T-cell (primary cell): ENCODE measurements at regions not wholly inside any gene's neighbourhood (a gene's known extent, or its start where the extent isn't known, plus 50 kb on each side); places are given as distances from the start of the nearest gene placed in this dataset.
A peak's percentile ranks its signal among the peaks of the same experiment; 100 is the strongest.

ENCODE experiments used
- ATAC-seq, 4 experiments: fragments of 200-7000 bp in 3 of 4; fragments of 150-1000 bp in 1 of 4; cut with Tn5 transposase; replicated peaks in 1 of 4; 1 replicate in 3 of 4; 2 replicates in 1 of 4; pipeline ENCODE4 v1.10.0; 2021; ENCODE audit warnings: moderate library complexity in 3 of 4, mild to moderate bottlenecking in 2 of 4, moderate number of reproducible peaks in 1 of 4
- CTCF ChIA-PET, 2 donors: fragments of 300-600 bp; sonication (Branson Sonifier 250); formaldehyde crosslinking; loops; one replicate each; lab custom pipeline; 2022; ENCODE audit warnings: antibody characterized with exemption in 2 of 2; lab: Charles Lee
- POLR2A ChIA-PET, 2 donors: fragments of 300-600 bp; sonication (Branson Sonifier 250); formaldehyde crosslinking; loops; one replicate each; lab custom pipeline; 2022; ENCODE audit warnings: antibody characterized with exemption in 2 of 2; lab: Charles Lee
- DNase-seq, 35 experiments: peaks; one replicate each; pipeline versions ENCODE4 v3.0.0 to v3.0.0-alpha.2; 2013 to 2023
- H3K27ac ChIP-seq: one replicate; pipeline ENCODE4 v1.5.1; 2013; ENCODE audit warnings: low read length
- H3K27me3 ChIP-seq, 2 experiments: replicated peaks in 1 of 2; 1 replicate in 1 of 2; 2 replicates in 1 of 2; pipeline versions ENCODE4 v1.6.1 to v1.7.0; 2013; ENCODE audit warnings: low read length in 1 of 2, mixed read lengths in 1 of 2; ENCODE audit not compliant: control insufficient read depth in 2 of 2, insufficient read depth in 2 of 2; ENCODE audit errors: extremely low read depth in 1 of 2
- H3K36me3 ChIP-seq, 2 donors: 1 replicate in 1 of 2; 2 replicates in 1 of 2; pipeline versions ENCODE4 v1.6.1 to v1.7.0; 2013; ENCODE audit warnings: low read length in 1 of 2; ENCODE audit not compliant: control insufficient read depth in 2 of 2, insufficient read depth in 1 of 2; ENCODE audit errors: extremely low read depth in 1 of 2
- H3K4me1 ChIP-seq, 2 experiments: 1 replicate in 1 of 2; 2 replicates in 1 of 2; pipeline versions ENCODE4 v1.6.1 to v1.7.0; 2013; ENCODE audit warnings: low read length in 2 of 2, mixed read lengths in 1 of 2; ENCODE audit not compliant: insufficient read depth in 2 of 2, control insufficient read depth in 1 of 2; ENCODE audit errors: extremely low read depth in 1 of 2
- H3K4me3 ChIP-seq, 2 donors: 1 replicate in 1 of 2; 2 replicates in 1 of 2; pipeline versions ENCODE4 v1.5.1 to v1.7.0; 2013; ENCODE audit warnings: mild to moderate bottlenecking in 2 of 2, low read length in 1 of 2, moderate library complexity in 1 of 2; ENCODE audit not compliant: control insufficient read depth in 1 of 2; ENCODE audit errors: extremely low read depth in 1 of 2
- H3K9me3 ChIP-seq: 2 replicates; pipeline ENCODE4 v1.7.0; 2013
- H3K27ac Mint-ChIP-seq, 2 donors: one replicate each; pipeline ENCODE4 v1.8.0; 2020 to 2021; ENCODE audit warnings: mild to moderate bottlenecking in 2 of 2, mixed read lengths in 2 of 2
- H3K27me3 Mint-ChIP-seq, 2 donors: one replicate each; pipeline ENCODE4 v1.8.0; 2021 to 2022; ENCODE audit warnings: mixed read lengths in 2 of 2
- H3K36me3 Mint-ChIP-seq: one replicate; pipeline ENCODE4 v1.8.0; 2021; ENCODE audit warnings: mixed read lengths
- H3K4me1 Mint-ChIP-seq, 3 donors: one replicate each; pipeline ENCODE4 v1.8.0; 2020 to 2022; ENCODE audit warnings: mixed read lengths in 3 of 3, mild to moderate bottlenecking in 1 of 3
- H3K4me3 Mint-ChIP-seq, 3 donors: one replicate each; pipeline ENCODE4 v1.8.0; 2020 to 2022; ENCODE audit warnings: mild to moderate bottlenecking in 3 of 3, mixed read lengths in 3 of 3, moderate library complexity in 3 of 3
- H3K9me3 Mint-ChIP-seq, 3 donors: one replicate each; pipeline ENCODE4 v1.8.0; 2020 to 2022; ENCODE audit warnings: mixed read lengths in 3 of 3
- WGBS: methylation state at CpG from one replicate; pipeline ENCODE4 v1.1.5; 2013; ENCODE audit warnings: missing lambda C conversion rate; ENCODE audit not compliant: insufficient coverage; 5-methylcytosine and 5-hydroxymethylcytosine counted together

DNA sequence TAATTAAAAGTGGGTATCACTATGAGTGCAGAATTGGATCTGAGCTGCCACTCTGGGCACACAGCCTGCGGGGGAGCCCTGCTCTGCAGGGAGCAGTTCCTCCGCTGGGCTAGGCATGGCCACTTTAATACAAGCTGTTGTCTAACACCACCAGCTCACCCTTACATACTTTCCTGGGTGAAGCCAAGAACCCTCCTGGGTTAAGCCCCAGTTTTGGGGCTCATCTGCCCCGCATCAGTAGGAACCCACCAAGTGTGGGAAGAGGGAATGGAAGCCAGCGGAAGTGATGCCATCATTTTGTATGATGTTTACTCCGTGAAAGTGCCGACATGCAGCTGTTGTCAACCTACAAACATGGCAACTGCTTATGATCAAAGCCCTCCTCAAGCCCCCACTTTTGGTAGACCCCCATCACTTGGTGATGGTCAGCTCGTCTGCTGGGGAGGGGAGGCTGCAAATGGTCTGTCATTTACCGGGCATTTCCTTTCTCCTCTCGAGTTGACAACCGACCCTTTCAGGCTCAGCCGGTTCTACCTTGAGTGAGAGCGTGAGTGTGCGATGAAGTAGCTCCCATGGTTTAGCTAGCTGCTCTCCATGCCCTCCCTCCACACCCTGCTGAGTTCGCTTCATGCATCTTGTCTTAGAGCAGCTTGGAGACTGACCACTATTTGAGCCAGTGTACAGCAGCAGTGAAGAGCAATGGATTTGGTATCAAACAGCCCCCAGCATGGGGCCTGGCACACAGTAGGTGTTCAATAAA lies 95.3 kb upstream of the IER5L start:
- peaks cover 18 to 28% of the 10 kb centered on the region in 2 experiments for H3K4me1 ChIP-seq
- H3K27ac Mint-ChIP-seq: no peak overlapping the region
- DNase-seq (no peak), ATAC-seq (no peak)
- WGBS: 100% methylated on average over 8 of the region's 14 CpGs
- no peaks in the 10 kb centered on the region for H3K36me3 Mint-ChIP-seq
- peaks cover 0 to 25% of the 10 kb centered on the region in 2 experiments for H3K27me3 ChIP-seq
- CTCF ChIA-PET: interaction anchor here in 1 of 2 donors (0.6 kb wide), 1 partner anchor 1773 kb away, joined by 4 read pairs; no protein-coding TSS in a partner anchor
- H3K4me3 Mint-ChIP-seq: no peak overlapping the region
- H3K4me1 Mint-ChIP-seq: peaks cover 22 to 31% (median 29%) of the 10 kb centered on the region in 3 donors
- no peak overlapping the region for H3K27ac ChIP-seq
- POLR2A ChIA-PET: no interaction called here
- peaks cover 0 to 11% of the 10 kb centered on the region in 2 donors for H3K27me3 Mint-ChIP-seq
- H3K36me3 ChIP-seq: no peaks in the 10 kb centered on the region
- H3K9me3 Mint-ChIP-seq: no peaks in the 10 kb centered on the region
- no peaks in the 10 kb centered on the region for H3K9me3 ChIP-seq
- H3K4me3 ChIP-seq: no peak overlapping the region

DNA sequence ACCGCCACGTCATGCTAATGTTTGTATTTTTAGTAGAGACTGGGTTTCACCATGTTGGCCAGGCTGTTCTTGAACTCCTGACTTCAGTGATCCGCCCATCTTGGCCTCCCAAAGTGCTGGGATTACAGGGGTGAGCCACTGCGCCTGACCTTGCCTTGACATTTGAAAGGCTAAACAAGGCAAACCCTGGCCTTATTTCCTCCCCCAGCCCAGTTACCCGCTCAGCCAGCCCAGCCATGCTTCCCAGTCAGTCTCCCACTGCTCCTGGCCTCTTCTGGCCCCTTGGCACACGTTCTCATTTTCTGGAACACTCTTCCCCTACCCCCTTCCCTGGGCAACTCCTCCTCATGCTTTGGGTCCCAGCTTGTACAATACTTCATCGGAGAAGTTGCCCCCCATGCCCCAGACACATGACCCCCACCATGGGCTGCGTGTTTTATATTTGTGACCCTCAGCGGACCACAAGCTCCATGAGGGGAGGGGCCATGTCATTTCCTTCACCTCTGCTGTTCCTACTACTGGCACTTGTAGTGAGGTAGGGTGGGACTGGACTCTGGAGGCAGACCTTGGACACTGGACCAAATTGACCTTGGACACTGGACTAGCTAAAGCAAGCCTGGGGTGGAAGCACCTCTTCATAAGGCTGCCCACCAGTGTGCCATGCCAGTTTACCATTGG lies 94.4 kb upstream of the IER5L start:
- no peak overlapping the region for H3K27ac ChIP-seq
- WGBS: 79% methylated on average over 5 of the region's 9 CpGs
- peaks cover 0 to 11% of the 10 kb centered on the region in 2 donors for H3K27me3 Mint-ChIP-seq
- H3K4me3 ChIP-seq: no peak overlapping the region
- H3K9me3 ChIP-seq: no peaks in the 10 kb centered on the region
- H3K27ac Mint-ChIP-seq: no peak overlapping the region
- no peak for DNase-seq
- no peaks in the 10 kb centered on the region for H3K36me3 ChIP-seq
- no peak overlapping the region for H3K4me3 Mint-ChIP-seq
- ChIA-PET CTCF (interaction anchor here in 1 of 2 donors (0.6 kb wide), 1 partner anchor 1774 kb away, joined by 4 read pairs; no protein-coding TSS in a partner anchor), POLR2A (no interaction called here)
- ATAC-seq: no peak
- peaks cover 0 to 22% of the 10 kb centered on the region in 2 experiments for H3K27me3 ChIP-seq
- no peaks in the 10 kb centered on the region for H3K36me3 Mint-ChIP-seq
- no peaks in the 10 kb centered on the region for H3K9me3 Mint-ChIP-seq
- peaks cover 22 to 31% (median 29%) of the 10 kb centered on the region in 3 donors for H3K4me1 Mint-ChIP-seq
- H3K4me1 ChIP-seq: peaks cover 18 to 28% of the 10 kb centered on the region in 2 experiments

DNA sequence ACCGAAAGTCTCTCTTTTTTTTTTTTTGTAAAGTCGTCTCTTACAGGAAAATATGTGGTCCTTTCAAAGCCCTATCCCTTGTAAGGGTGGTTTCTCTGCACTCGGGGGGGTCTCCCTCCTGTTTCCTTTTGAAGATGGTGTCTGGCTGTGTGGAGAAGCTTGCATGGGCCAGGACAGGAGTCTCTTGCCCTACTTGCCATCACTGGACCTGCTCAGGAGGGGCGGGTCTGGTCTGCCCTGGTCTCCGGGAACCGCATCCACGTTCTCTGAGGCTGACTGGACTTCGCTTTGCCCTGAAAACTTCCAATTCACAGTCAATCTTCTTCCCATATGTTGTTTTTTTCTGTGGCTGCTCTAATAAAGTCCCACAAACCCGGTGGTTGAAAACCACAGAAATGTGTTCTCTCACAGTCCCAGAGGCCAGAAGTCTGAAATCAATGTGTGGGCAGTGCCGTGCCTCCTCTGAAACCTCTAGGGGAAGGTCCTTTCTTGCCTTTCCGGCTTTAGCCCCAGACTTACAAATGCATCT lies 92.9 kb upstream of the IER5L start:
- H3K9me3 Mint-ChIP-seq: no peaks in the 10 kb centered on the region
- WGBS: 9% methylated on average over 7 of the region's 11 CpGs
- ChIA-PET CTCF (no interaction called here), POLR2A (no interaction called here)
- H3K4me3 ChIP-seq: peak overlapping the region; percentile 3 to 45
- H3K36me3 Mint-ChIP-seq: no peaks in the 10 kb centered on the region
- peaks cover 0 to 10% of the 10 kb centered on the region in 2 experiments for H3K27me3 ChIP-seq
- DNase-seq (peak in 2 of 35 experiments; percentile 8 to 34), ATAC-seq (peak in 3 of 4 experiments; percentile 37 to 57 (median 45))
- peak overlapping the region; percentile 35 to 71 (median 47) for H3K4me3 Mint-ChIP-seq
- peaks cover 22 to 31% (median 24%) of the 10 kb centered on the region in 3 donors for H3K4me1 Mint-ChIP-seq
- H3K36me3 ChIP-seq: no peaks in the 10 kb centered on the region
- H3K27me3 Mint-ChIP-seq: peaks cover 0 to 7% of the 10 kb centered on the region in 2 donors
- H3K9me3 ChIP-seq: no peaks in the 10 kb centered on the region
- H3K4me1 ChIP-seq: peaks cover 18 to 28% of the 10 kb centered on the region in 2 experiments
- peak overlapping the region; percentile 18 for H3K27ac ChIP-seq
- peak overlapping the region; percentile 49 to 69 for H3K27ac Mint-ChIP-seq

DNA sequence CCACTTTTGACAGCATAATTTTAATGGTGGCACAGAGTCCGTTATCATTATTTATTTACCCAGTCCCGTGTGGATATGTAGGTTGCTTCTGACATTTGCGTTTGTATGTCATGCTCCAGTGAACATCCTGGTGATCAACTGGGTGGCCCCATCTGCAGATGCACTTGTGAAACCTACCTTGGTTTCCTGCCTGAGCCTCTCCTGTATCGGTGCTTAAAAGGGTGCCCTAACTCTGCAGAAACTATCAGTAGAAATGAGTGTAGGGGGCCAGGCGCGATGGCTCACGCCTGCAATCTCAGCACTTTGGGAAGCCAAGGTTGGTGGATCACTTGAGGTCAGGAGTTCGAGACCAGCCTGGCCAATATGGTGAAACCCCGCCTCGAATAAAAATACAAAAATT lies 92.1 kb upstream of the IER5L start:
- Histone ChIP-seq H3K9me3 (no peaks in the 10 kb centered on the region), H3K4me3 (peak overlapping the region; percentile 3 to 45), H3K36me3 (no peaks in the 10 kb centered on the region), H3K4me1 (peaks cover 18 to 28% of the 10 kb centered on the region in 2 experiments), H3K27ac (peak overlapping the region; percentile 12), H3K27me3 (peaks cover 0 to 3% of the 10 kb centered on the region in 2 experiments)
- Mint-ChIP-seq H3K36me3 (no peaks in the 10 kb centered on the region), H3K4me1 (peaks cover 22 to 31% (median 24%) of the 10 kb centered on the region in 3 donors), H3K9me3 (no peaks in the 10 kb centered on the region), H3K4me3 (peak overlapping the region; percentile 28 to 71 (median 47)), H3K27ac (peak overlapping the region; percentile 49 to 69), H3K27me3 (peaks cover 0 to 7% of the 10 kb centered on the region in 2 donors)
- CTCF ChIA-PET: no interaction called here
- POLR2A ChIA-PET: no interaction called here
- DNase-seq: peak in 34 of 35 experiments; percentile 12 to 60 (median 36)
- peak; percentile 87 to 97 (median 95) for ATAC-seq
- 26% methylated on average over 8 of the region's 10 CpGs for WGBS

DNA sequence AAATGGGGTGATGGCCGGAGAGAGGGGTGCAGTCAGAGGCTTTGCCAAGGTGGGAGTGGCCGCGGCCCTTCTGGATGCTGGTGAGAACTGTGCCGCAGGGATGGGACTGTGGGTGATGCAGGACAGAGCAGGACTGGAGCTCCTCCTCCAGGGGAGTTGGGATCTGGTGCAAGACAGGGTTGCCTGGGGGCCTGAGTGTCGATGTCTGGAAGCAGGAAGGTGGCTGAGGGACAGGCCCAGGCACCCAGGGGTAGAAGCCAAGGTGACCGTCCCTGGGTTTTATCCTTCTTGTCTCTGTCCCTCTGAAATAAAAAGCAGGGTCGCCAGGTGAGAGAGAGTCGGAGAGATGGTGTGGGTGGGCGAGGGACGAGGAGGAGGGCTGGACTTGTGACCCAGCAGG lies 89.1 kb upstream of the IER5L start:
- CTCF ChIA-PET: no interaction called here

DNA sequence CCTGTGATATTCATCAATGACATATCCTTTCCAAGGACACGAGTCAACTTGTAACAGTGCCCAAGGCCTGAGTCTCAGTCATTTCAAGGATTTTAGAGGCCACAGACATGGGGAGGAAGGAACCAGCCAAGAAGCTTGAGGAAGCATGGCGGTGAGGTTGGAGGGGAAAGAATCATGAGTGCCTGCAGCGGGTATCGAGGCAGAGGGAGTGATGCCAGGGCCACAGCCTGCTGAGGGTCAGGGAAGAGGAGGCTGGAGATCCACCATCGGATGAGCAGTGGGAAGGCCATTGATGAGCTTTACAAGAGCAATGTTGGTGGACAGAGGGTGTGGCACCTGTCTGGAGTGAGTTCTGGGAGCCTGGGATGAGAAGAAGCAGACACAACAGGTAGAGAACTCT lies 88.5 kb upstream of the IER5L start:
- no peaks in the 10 kb centered on the region for H3K9me3 Mint-ChIP-seq
- H3K4me1 Mint-ChIP-seq: peaks cover 21 to 27% (median 22%) of the 10 kb centered on the region in 3 donors
- WGBS: 97% methylated on average over 3 of the region's 5 CpGs
- DNase-seq (no peak), ATAC-seq (no peak)
- Histone ChIP-seq H3K9me3 (no peaks in the 10 kb centered on the region), H3K27ac (no peak overlapping the region), H3K36me3 (no peaks in the 10 kb centered on the region), H3K27me3 (peaks cover 0 to 22% of the 10 kb centered on the region in 2 experiments), H3K4me1 (peaks cover 18 to 26% of the 10 kb centered on the region in 2 experiments), H3K4me3 (no peak overlapping the region)
- ChIA-PET CTCF (no interaction called here), POLR2A (interaction anchor here in 1 of 2 donors (0.7 kb wide), 1 partner anchor 17 kb away, joined by 3 read pairs; no protein-coding TSS in a partner anchor)
- H3K36me3 Mint-ChIP-seq: no peaks in the 10 kb centered on the region
- peaks cover 0 to 13% of the 10 kb centered on the region in 2 donors for H3K27me3 Mint-ChIP-seq
- H3K4me3 Mint-ChIP-seq: no peak overlapping the region
- H3K27ac Mint-ChIP-seq: peak overlapping the region in 1 of 2 donors; percentile 58

More for the DNA sequence above, 89.1 kb upstream of the IER5L start:
- Mint-ChIP-seq H3K27me3 (peaks cover 0 to 12% of the 10 kb centered on the region in 2 donors), H3K36me3 (no peaks in the 10 kb centered on the region), H3K4me1 (peaks cover 22 to 27% (median 24%) of the 10 kb centered on the region in 3 donors), H3K27ac (no peak overlapping the region), H3K9me3 (no peaks in the 10 kb centered on the region), H3K4me3 (no peak overlapping the region)
- Histone ChIP-seq H3K27me3 (peaks cover 0 to 17% of the 10 kb centered on the region in 2 experiments), H3K27ac (no peak overlapping the region), H3K36me3 (no peaks in the 10 kb centered on the region), H3K9me3 (no peaks in the 10 kb centered on the region), H3K4me3 (no peak overlapping the region), H3K4me1 (peaks cover 18 to 26% of the 10 kb centered on the region in 2 experiments)
- no peak for DNase-seq
- ATAC-seq: no peak
- POLR2A ChIA-PET: interaction anchor here in 1 of 2 donors (0.7 kb wide), 1 partner anchor 18 kb away, joined by 3 read pairs; no protein-coding TSS in a partner anchor
- 90% methylated on average over 10 of the region's 10 CpGs for WGBS
